HCT116 (cell line): ENCODE measurements at regions not wholly inside any gene's neighbourhood (a gene's known extent, or its start where the extent isn't known, plus 50 kb on each side); places are given as distances from the start of the nearest gene placed in this dataset.
"Not testable (repeated sequence)": the region's sequence is repeated elsewhere in the genome, so short reads cannot be mapped to it uniquely, and the experiment has no call there.

Experiments
- JUND ChIP-seq: IDR thresholded peaks from 2 replicates; pipeline ENCODE4 v1.6.1; 2012
- POLR2A ChIP-seq: IDR thresholded peaks from 2 replicates; pipeline ENCODE4 v1.7.0; 2011; ENCODE audit warnings: borderline replicate concordance; ENCODE audit not compliant: insufficient read depth, insufficient read length; ENCODE audit errors: extremely low read depth
- POLR2AphosphoS5 ChIP-seq: IDR thresholded peaks from 2 replicates; pipeline ENCODE4 v1.6.1; 2011; ENCODE audit warnings: mild to moderate bottlenecking, low read depth, low read length, moderate library complexity
- RAD21 ChIP-seq: IDR thresholded peaks from 2 replicates; pipeline ENCODE4 v1.6.1; 2012; ENCODE audit warnings: low read depth, mild to moderate bottlenecking
- SP1 ChIP-seq: IDR thresholded peaks from 2 replicates; pipeline ENCODE4 v1.6.1; 2012; ENCODE audit warnings: low read depth
- ZNF274 ChIP-seq: fragments of 200-500 bp; sonication (Bioruptor generic); IDR thresholded peaks from 2 replicates; pipeline ENCODE4 v1.6.1; 2014; ENCODE audit warnings: mild to moderate bottlenecking, low read depth, low read length, inconsistent platforms
- TF ChIP-seq, protein P1 (sequence below), 3 experiments: fragments of 200-600 bp in 1 of 3; sonication (generic) in 1 of 3; IDR thresholded peaks in 2 of 3; conservative IDR thresholded peaks in 1 of 3; 2 replicates each; pipeline ENCODE4 v1.5.1; 2012 to 2017; ENCODE audit warnings: low read depth in 2 of 3, low read length in 2 of 3, antibody characterized with exemption in 1 of 3, borderline replicate concordance in 1 of 3, control low read depth in 1 of 3, mild to moderate bottlenecking in 1 of 3, mixed read lengths in 1 of 3, mixed run types in 1 of 3, moderate library complexity in 1 of 3; ENCODE audit not compliant: insufficient read depth in 1 of 3
- TF ChIP-seq, protein P2 (sequence below): IDR thresholded peaks from 2 replicates; pipeline ENCODE4 v1.6.1; 2011; ENCODE audit warnings: mild to moderate bottlenecking, low read length, moderate library complexity; ENCODE audit not compliant: insufficient replicate concordance; ENCODE audit errors: extremely low read depth

GRCh38 chr10:46717264-46717663 is 138.3 kb downstream of the SYT15 start:
- TF ChIP-seq POLR2AphosphoS5, POLR2A, RAD21, SP1, JUND, ZNF274: not testable (repeated sequence)
- TF ChIP-seq, protein P1, sequence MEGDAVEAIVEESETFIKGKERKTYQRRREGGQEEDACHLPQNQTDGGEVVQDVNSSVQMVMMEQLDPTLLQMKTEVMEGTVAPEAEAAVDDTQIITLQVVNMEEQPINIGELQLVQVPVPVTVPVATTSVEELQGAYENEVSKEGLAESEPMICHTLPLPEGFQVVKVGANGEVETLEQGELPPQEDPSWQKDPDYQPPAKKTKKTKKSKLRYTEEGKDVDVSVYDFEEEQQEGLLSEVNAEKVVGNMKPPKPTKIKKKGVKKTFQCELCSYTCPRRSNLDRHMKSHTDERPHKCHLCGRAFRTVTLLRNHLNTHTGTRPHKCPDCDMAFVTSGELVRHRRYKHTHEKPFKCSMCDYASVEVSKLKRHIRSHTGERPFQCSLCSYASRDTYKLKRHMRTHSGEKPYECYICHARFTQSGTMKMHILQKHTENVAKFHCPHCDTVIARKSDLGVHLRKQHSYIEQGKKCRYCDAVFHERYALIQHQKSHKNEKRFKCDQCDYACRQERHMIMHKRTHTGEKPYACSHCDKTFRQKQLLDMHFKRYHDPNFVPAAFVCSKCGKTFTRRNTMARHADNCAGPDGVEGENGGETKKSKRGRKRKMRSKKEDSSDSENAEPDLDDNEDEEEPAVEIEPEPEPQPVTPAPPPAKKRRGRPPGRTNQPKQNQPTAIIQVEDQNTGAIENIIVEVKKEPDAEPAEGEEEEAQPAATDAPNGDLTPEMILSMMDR (IDR thresholded peaks at IDR 0.05 in 2 of 3, conservative IDR thresholded peaks at IDR 0.05 in 1 of 3; ENCODE audit: borderline replicate concordance in 1 of 3, insufficient read depth in 1 of 3, low read depth in 2 of 3, low read length in 2 of 3): not testable (repeated sequence)
- TF ChIP-seq, protein P2, sequence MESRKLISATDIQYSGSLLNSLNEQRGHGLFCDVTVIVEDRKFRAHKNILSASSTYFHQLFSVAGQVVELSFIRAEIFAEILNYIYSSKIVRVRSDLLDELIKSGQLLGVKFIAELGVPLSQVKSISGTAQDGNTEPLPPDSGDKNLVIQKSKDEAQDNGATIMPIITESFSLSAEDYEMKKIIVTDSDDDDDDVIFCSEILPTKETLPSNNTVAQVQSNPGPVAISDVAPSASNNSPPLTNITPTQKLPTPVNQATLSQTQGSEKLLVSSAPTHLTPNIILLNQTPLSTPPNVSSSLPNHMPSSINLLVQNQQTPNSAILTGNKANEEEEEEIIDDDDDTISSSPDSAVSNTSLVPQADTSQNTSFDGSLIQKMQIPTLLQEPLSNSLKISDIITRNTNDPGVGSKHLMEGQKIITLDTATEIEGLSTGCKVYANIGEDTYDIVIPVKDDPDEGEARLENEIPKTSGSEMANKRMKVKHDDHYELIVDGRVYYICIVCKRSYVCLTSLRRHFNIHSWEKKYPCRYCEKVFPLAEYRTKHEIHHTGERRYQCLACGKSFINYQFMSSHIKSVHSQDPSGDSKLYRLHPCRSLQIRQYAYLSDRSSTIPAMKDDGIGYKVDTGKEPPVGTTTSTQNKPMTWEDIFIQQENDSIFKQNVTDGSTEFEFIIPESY: not testable (repeated sequence)
